MG63 (cell line): ENCODE measurements at regions not wholly inside any gene's neighbourhood (a gene's known extent, or its start where the extent isn't known, plus 50 kb on each side); places are given as distances from the start of the nearest gene placed in this dataset.

Experiments
- DNase-seq: peaks from one replicate; pipeline ENCODE4 v3.0.0-alpha.2; 2020
- H3K27me3 ChIP-seq: fragments of 250-450 bp; sonication (Bioruptor Pico); 2 replicates; pipeline ENCODE4 v1.5.1; 2020; ENCODE audit warnings: mild to moderate bottlenecking, moderate library complexity
- H3K36me3 ChIP-seq: fragments of 250-450 bp; sonication (Bioruptor Pico); 2 replicates; pipeline ENCODE4 v1.5.1; 2020; ENCODE audit warnings: mild to moderate bottlenecking, moderate library complexity
- H3K4me3 ChIP-seq: fragments of 250-450 bp; sonication (Bioruptor Pico); 2 replicates; pipeline ENCODE4 v1.5.1; 2020; ENCODE audit warnings: mild to moderate bottlenecking, moderate library complexity
- H3K9me3 ChIP-seq: fragments of 250-450 bp; sonication (Bioruptor Pico); 2 replicates; pipeline ENCODE4 v1.5.1; 2020; ENCODE audit warnings: mild to moderate bottlenecking, moderate library complexity

DNA sequence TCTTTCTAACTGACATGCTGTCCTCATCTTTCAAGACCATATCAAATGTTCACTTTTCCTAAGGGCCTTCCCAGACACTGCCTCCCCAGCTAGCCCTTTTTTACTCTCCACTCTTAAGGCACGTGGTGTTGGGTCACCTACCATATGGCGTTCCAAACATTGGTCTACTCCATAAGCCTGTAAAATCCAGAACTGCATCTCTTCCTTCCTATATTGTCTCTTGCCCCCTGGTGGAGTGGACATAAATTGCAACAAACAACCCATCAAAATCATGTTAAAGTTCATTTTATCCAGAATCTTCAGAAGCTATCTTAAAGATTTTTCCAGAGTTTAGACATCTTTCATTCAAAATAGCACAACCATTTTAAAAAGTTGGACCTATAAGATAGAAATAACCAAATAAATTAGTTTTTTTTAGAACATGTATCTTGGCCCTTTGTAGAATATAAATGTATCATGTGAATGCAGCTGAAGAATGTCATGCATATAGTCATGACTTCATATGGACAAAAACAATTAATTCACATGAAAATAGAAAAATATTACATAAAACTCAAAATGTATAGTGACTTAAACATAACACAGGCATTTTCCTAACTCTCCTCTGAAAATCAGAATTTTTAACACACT, 180.6 kb upstream of the CHRM2 start:
- DNase-seq: no peak
- H3K9me3 ChIP-seq: no peaks in the 10 kb centered on the region
- no peak overlapping the region for H3K4me3 ChIP-seq
- H3K27me3 ChIP-seq: no peaks in the 10 kb centered on the region
- H3K36me3 ChIP-seq: no peaks in the 10 kb centered on the region

GRCh38 chr7:136685501-136686173, 182.8 kb upstream of the CHRM2 start:
- DNase-seq: no peak
- H3K27me3 ChIP-seq: no peaks in the 10 kb centered on the region

DNA sequence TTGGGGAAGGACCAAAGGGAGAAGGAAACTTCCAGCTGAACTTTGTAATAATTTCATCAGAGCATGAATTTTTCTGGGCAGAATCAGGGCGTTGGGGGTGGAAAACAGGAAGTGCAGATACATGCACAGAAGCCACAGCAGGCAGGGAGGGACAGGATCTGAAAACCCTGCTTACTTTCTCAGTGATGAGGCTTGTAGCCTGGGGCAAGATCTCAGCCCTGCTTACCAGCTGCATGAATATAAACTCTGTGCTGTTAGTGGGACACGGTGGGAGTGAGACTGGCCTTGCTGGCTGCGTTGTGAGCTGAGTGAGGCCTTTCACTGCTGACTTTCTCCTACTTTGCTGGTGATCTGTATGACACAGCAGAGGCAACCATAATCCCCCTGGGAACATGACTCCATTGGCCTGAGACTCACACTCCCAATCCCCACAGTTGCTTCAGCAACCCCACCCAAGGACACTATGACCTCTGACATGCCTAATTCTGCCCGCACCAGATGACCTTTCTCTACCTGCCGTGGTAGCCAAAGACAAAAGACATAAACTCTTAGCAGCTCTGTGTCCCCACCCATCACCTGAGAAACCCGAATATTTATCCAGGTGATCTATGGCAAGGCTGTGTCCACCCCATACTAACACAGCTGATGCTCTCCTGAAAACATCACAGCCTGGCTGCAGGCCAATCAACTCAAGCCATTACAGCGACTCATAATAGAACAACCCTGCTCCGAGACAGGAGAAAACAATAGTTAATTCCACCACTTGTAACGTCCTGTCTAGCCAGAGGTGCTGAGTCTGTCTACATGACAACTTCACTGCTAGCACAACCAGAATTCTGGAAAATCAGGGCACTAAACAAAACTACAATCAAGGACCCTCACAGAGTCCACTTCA, 190.7 kb upstream of the CHRM2 start:
- H3K4me3 ChIP-seq: no peak overlapping the region
- peak; percentile 9 for DNase-seq
- H3K36me3 ChIP-seq: no peaks in the 10 kb centered on the region
- H3K27me3 ChIP-seq: no peaks in the 10 kb centered on the region
- H3K9me3 ChIP-seq: no peaks in the 10 kb centered on the region

More at GRCh38 chr7:136685501-136686173, 182.8 kb upstream of the CHRM2 start:
- Histone ChIP-seq H3K4me3 (no peak overlapping the region), H3K36me3 (no peaks in the 10 kb centered on the region), H3K9me3 (no peaks in the 10 kb centered on the region)

GRCh38 chr7:136667584-136667983, 200.9 kb upstream of the CHRM2 start:
- H3K4me3 ChIP-seq: no peak overlapping the region
- no peak for DNase-seq
- no peaks in the 10 kb centered on the region for H3K27me3 ChIP-seq
- H3K9me3 ChIP-seq: no peaks in the 10 kb centered on the region
- no peaks in the 10 kb centered on the region for H3K36me3 ChIP-seq

- Histone ChIP-seq H3K9me3 (no peaks in the 10 kb centered on the region), H3K36me3 (no peaks in the 10 kb centered on the region), H3K27me3 (no peaks in the 10 kb centered on the region), H3K4me3 (no peak overlapping the region)
- no peak for DNase-seq
Measured at GRCh38 chr7:136665878-136666509, 202.5 kb upstream of the CHRM2 start.

DNA sequence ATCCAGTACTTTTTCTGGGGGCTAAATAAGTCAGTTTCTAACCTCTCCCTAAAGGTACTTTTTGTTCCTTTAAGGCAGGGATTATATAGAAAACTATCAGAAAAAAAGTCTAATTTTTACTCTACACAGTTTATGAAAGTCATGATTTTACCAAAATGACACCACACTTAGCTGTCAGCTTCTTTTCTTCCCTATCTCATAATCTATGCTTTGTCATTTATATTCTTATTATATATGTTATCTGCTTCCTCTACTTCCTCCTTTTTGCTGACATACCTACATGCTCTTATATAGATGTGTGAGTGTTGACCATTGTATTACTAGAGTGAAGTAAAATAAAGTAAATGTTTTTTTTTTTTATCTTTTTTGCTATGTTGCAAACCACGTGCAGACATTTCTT, 203.9 kb upstream of the CHRM2 start:
- Histone ChIP-seq H3K9me3 (no peaks in the 10 kb centered on the region), H3K27me3 (no peaks in the 10 kb centered on the region), H3K36me3 (no peaks in the 10 kb centered on the region), H3K4me3 (no peak overlapping the region)
- DNase-seq: no peak

- no peak for DNase-seq
- Histone ChIP-seq H3K27me3 (no peaks in the 10 kb centered on the region), H3K36me3 (no peaks in the 10 kb centered on the region)
Measured at GRCh38 chr7:136657482-136657921, 210.9 kb upstream of the CHRM2 start.

DNA sequence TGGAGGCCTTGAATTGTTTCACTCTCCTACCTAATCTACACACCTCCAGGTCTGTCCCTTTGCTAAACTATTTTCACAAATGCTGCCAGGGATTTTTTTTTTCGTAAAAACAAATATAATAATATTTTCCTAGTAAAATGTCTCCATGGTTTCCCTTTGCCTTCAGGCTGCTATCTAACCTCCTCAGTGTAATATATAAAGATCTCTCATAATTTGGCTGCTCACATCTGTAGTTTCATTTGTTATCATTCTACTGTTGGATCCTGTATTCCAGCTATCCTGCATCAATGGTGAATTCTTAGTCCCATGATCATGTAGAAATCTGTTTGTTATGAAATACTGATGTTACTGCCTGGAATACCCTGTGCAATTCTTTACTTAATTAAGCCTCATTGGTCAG, 211.9 kb upstream of the CHRM2 start:
- no peak for DNase-seq
- H3K4me3 ChIP-seq: no peak overlapping the region
- H3K36me3 ChIP-seq: no peaks in the 10 kb centered on the region
- H3K27me3 ChIP-seq: no peaks in the 10 kb centered on the region
- no peaks in the 10 kb centered on the region for H3K9me3 ChIP-seq

More at GRCh38 chr7:136657482-136657921, 210.9 kb upstream of the CHRM2 start:
- Histone ChIP-seq H3K4me3 (no peak overlapping the region), H3K9me3 (no peaks in the 10 kb centered on the region)

DNA sequence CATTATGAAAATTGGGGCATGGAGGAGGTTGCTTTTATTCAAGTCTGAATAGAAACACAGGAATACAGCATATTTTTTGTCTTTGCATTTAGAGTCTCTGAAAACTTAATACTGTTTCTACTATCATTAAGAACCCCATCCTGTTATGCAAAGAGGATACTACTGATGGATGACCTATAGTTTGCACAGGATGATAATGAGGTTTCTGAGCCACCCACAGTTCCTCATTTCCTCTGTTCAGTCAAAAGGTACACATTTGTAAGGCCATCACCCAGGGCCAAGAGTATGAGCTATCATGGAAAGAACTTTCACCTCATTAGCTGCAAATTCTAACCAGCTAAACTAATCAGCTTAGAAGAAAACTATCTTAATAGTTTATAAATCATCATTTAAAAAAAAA, 213.0 kb upstream of the CHRM2 start:
- H3K4me3 ChIP-seq: no peak overlapping the region
- no peaks in the 10 kb centered on the region for H3K27me3 ChIP-seq
- no peaks in the 10 kb centered on the region for H3K9me3 ChIP-seq
- no peaks in the 10 kb centered on the region for H3K36me3 ChIP-seq
- no peak for DNase-seq

GRCh38 chr7:136654406-136654805, 214.0 kb upstream of the CHRM2 start:
- DNase-seq: no peak
- Histone ChIP-seq H3K9me3 (no peaks in the 10 kb centered on the region), H3K27me3 (no peaks in the 10 kb centered on the region), H3K36me3 (no peaks in the 10 kb centered on the region), H3K4me3 (no peak overlapping the region)

DNA sequence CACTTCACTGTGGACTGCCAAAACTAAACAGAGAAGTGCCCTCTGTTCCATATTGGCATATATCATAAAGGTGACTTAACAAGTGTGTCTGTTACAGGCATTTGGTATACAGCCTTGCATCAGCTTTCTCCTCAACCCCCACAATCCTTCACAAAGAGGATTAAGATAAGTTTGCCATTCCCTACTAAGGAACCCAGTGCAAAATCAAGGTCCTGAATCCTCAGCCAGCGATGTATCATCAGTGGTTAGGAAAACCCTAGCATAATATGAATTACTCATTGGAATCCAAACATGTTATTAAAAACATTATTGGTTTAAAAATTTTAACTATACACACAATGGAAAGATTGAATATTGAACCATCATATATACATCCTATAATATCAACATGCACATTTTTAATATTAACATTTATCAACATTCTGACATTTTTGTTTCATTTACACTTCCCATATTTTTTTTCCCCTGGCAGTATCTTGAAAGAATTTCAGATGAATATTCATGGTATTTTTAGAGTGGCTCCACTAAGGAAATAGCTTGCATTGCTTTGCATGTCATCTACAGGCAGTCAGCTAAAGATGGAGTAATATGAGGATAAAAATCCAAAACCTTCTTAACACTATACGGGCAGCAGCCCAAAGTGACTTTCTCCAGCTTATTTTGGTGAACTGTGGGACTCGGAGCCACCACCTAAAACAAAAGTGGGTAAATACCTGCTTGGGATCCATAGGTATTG, 215.6 kb upstream of the CHRM2 start:
- H3K9me3 ChIP-seq: no peaks in the 10 kb centered on the region
- no peak overlapping the region for H3K4me3 ChIP-seq
- H3K27me3 ChIP-seq: no peaks in the 10 kb centered on the region
- H3K36me3 ChIP-seq: no peaks in the 10 kb centered on the region
- DNase-seq: no peak

DNA sequence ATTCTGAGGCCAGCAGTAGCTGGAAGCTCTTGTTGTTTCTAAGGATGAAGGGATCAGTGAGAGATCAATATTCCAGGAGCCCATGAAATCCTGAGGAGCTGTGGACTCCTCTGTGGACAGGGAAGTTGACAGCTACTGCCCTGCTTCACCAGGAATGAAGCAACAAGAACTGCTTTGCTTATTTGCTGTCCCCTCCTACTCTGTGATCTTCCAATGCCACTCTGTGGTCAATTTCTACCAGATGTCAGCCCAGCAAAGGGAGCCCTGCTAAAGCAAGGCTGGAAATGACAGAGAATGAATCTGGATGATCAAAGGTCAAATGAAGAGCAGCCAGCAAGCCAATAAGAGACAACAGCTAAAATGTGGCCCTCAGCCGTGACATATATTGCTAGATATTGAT, 227.5 kb upstream of the CHRM2 start:
- H3K4me3 ChIP-seq: no peak overlapping the region
- H3K9me3 ChIP-seq: no peaks in the 10 kb centered on the region
- 0 out of 2 replicates have a peak, but pooled peaks cover 2% of the 10 kb centered on the region for H3K27me3 ChIP-seq
- no peak for DNase-seq
- H3K36me3 ChIP-seq: no peaks in the 10 kb centered on the region

DNA sequence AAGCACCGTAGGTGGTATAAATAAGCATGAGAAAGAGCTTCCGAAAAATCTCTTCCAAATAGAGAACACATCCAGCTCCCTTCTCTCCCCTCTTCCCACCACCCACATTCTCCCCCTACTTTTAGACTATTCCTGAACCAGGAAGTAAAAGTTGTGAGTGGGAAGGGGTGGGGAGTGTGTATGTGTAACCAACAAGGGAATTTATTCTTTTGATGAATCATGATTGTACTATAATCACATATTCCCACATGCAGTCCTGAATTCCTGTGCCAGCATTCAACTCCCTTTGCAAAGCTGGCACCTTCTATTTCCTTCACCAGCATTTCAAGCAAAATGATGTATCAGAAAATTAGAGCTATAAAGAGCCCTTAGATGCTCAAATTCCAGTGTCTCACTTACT, 230.6 kb upstream of the CHRM2 start:
- Histone ChIP-seq H3K27me3 (no peaks in the 10 kb centered on the region), H3K36me3 (no peaks in the 10 kb centered on the region), H3K4me3 (no peak overlapping the region), H3K9me3 (no peaks in the 10 kb centered on the region)
- DNase-seq: peak; percentile 0

DNA sequence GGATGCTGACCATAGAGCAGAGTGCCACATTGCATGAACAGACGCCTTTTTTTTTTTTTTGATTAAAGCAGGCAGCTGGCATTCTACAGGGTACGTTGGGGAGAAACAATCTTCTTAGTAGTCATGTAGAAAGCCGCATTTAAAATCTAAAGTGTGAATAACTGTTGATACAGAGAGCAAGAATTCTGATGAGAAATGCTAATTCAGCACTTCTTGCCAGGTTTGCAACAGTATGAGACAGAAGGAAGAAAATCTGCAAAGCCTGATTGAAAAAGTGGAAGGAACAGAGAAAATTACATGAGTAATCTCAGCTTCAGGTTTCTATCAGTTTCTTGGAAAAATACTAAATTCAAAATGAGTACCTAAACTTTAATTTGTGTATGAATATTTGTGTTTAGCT, 232.7 kb upstream of the CHRM2 start:
- no peaks in the 10 kb centered on the region for H3K36me3 ChIP-seq
- DNase-seq: no peak
- no peaks in the 10 kb centered on the region for H3K9me3 ChIP-seq
- H3K4me3 ChIP-seq: no peak overlapping the region
- no peaks in the 10 kb centered on the region for H3K27me3 ChIP-seq

- Histone ChIP-seq H3K27me3 (no peaks in the 10 kb centered on the region), H3K36me3 (no peaks in the 10 kb centered on the region), H3K4me3 (no peak overlapping the region), H3K9me3 (no peaks in the 10 kb centered on the region)
- DNase-seq: no peak
Measured at GRCh38 chr7:136618818-136619217, 249.6 kb upstream of the CHRM2 start.

DNA sequence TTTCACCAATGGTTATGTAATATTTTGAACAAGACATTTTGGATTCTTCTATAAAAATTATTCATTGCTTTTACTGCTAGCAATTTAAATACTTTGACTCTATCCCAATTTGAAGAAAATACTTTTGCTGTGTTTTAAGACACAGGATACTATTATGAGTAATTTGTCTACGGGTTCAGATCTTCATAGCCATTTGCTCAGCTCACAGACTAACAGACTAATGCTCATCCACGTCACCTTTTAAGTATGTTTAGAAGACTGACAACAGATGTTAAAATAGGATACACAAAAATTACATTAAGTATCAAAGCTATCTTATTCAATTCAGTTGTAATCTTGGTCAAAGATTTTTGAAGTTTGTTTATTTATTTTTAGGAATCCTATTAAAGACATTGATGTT, 251.3 kb upstream of the CHRM2 start:
- DNase-seq: no peak

More for the DNA sequence above, 251.3 kb upstream of the CHRM2 start:
- H3K27me3 ChIP-seq: no peaks in the 10 kb centered on the region
- no peaks in the 10 kb centered on the region for H3K9me3 ChIP-seq
- H3K4me3 ChIP-seq: no peak overlapping the region
- H3K36me3 ChIP-seq: no peaks in the 10 kb centered on the region
